DND-41 (cell line): ENCODE measurements at regions not wholly inside any gene's neighbourhood (a gene's known extent, or its start where the extent isn't known, plus 50 kb on each side); places are given as distances from the start of the nearest gene placed in this dataset.

Source experiments
- ATAC-seq: fragments of 200-7000 bp; cut with Tn5 transposase; 3 replicates; pipeline ENCODE4 v1.9.1; 2021; ENCODE audit warnings: low read depth; ENCODE audit not compliant: insufficient read depth
- DNase-seq: peaks from one replicate; pipeline ENCODE4 v3.0.0-alpha.2; 2020
- H2AFZ ChIP-seq: 2 replicates; pipeline ENCODE4 v1.6.0; 2012; ENCODE audit warnings: low read depth, low read length
- H3K27ac ChIP-seq: 2 replicates; pipeline ENCODE4 v1.5.1; 2012; ENCODE audit warnings: low read length, inconsistent platforms
- H3K27me3 ChIP-seq: fragments of 200-600 bp; sonication (generic); 2 replicates; pipeline ENCODE4 v1.6.0; 2012; ENCODE audit warnings: low read length, mild to moderate bottlenecking, inconsistent platforms; ENCODE audit not compliant: insufficient read depth, poor library complexity
- H3K36me3 ChIP-seq: 2 replicates; pipeline ENCODE4 v1.5.1; 2012; ENCODE audit warnings: low read length, inconsistent platforms; ENCODE audit not compliant: insufficient read depth
- H3K4me1 ChIP-seq: 2 replicates; pipeline ENCODE4 v1.5.1; 2012; ENCODE audit warnings: mild to moderate bottlenecking, low read length; ENCODE audit not compliant: insufficient read depth
- H3K4me2 ChIP-seq: 2 replicates; pipeline ENCODE4 v1.6.0; 2012; ENCODE audit warnings: mild to moderate bottlenecking, moderate library complexity, low read length, inconsistent platforms; ENCODE audit not compliant: insufficient read depth
- H3K4me3 ChIP-seq, 2 experiments: fragments of 200-600 bp in 1 of 2; shearing (Covaris generic) in 1 of 2; 2 replicates each; pipeline ENCODE4 v1.5.1; 2012 to 2016; ENCODE audit warnings: inconsistent platforms in 2 of 2, low read length in 2 of 2, mild to moderate bottlenecking in 2 of 2, low read depth in 1 of 2, moderate library complexity in 1 of 2
- H3K79me2 ChIP-seq: 2 replicates; pipeline ENCODE4 v1.6.0; 2012; ENCODE audit warnings: low read length, inconsistent platforms; ENCODE audit not compliant: insufficient read depth
- H3K9ac ChIP-seq: 2 replicates; pipeline ENCODE4 v1.6.0; 2012; ENCODE audit warnings: low read depth, mild to moderate bottlenecking, inconsistent platforms, low read length, moderate library complexity
- H3K9me3 ChIP-seq: 2 replicates; pipeline ENCODE4 v1.5.1; 2012; ENCODE audit warnings: low read length, moderate library complexity, mild to moderate bottlenecking, inconsistent platforms; ENCODE audit not compliant: insufficient read depth, severe bottlenecking
- H4K20me1 ChIP-seq: 2 replicates; pipeline ENCODE4 v1.6.0; 2012; ENCODE audit warnings: low read length; ENCODE audit not compliant: insufficient read depth
- CTCF ChIP-seq: IDR thresholded peaks from 2 replicates; pipeline ENCODE4 v1.5.1; 2012; ENCODE audit warnings: borderline replicate concordance, low read length, moderate library complexity, mild to moderate bottlenecking; ENCODE audit not compliant: poor library complexity, severe bottlenecking; ENCODE audit errors: extremely low read depth
- EZH2 ChIP-seq: IDR thresholded peaks from 3 replicates; pipeline ENCODE4 v1.6.1; 2012; ENCODE audit warnings: borderline replicate concordance, low read depth, mild to moderate bottlenecking, moderate library complexity, low read length, inconsistent platforms; ENCODE audit not compliant: severe bottlenecking

- TF ChIP-seq EZH2 (no peak), CTCF (no peak)
- no peak for DNase-seq
Measured at GRCh38 chr13:64758521-64759244, 2471.5 kb downstream of the PCDH9 start.

GRCh38 chr13:64756621-64757020, 2473.5 kb downstream of the PCDH9 start:
- TF ChIP-seq EZH2, result no peak
- TF ChIP-seq CTCF, result no peak
- H3K27ac ChIP-seq, result no peak overlapping the region
- H3K9me3 ChIP-seq, result no peaks in the 10 kb centered on the region
- no peak overlapping the region for H3K4me2 ChIP-seq
- H3K79me2 ChIP-seq, result no peaks in the 10 kb centered on the region
- H3K4me1 ChIP-seq, result no peaks in the 10 kb centered on the region
- no peaks in the 10 kb centered on the region for H3K36me3 ChIP-seq
- ATAC-seq (no peak), DNase-seq (no peak)
- H2AFZ ChIP-seq, result no peak overlapping the region
- no peaks in the 10 kb centered on the region for H3K27me3 ChIP-seq
- no peak overlapping the region for H3K4me3 ChIP-seq
- H4K20me1 ChIP-seq, result no peaks in the 10 kb centered on the region
- no peak overlapping the region for H3K9ac ChIP-seq

More at GRCh38 chr13:64758521-64759244, 2471.5 kb downstream of the PCDH9 start:
- Histone ChIP-seq H3K9ac (no peak overlapping the region), H4K20me1 (no peaks in the 10 kb centered on the region), H3K9me3 (no peaks in the 10 kb centered on the region), H3K27ac (no peak overlapping the region), H3K79me2 (no peaks in the 10 kb centered on the region), H3K4me1 (no peaks in the 10 kb centered on the region), H3K36me3 (no peaks in the 10 kb centered on the region), H2AFZ (no peak overlapping the region), H3K4me3 (no peak overlapping the region), H3K4me2 (no peak overlapping the region), H3K27me3 (no peaks in the 10 kb centered on the region)
- ATAC-seq, result no peak

- Histone ChIP-seq H3K36me3 (no peaks in the 10 kb centered on the region), H2AFZ (no peak overlapping the region), H4K20me1 (no peaks in the 10 kb centered on the region), H3K27ac (no peak overlapping the region), H3K9ac (no peak overlapping the region), H3K79me2 (no peaks in the 10 kb centered on the region), H3K4me2 (no peak overlapping the region), H3K4me1 (no peaks in the 10 kb centered on the region), H3K4me3 (no peak overlapping the region), H3K9me3 (no peaks in the 10 kb centered on the region), H3K27me3 (no peaks in the 10 kb centered on the region)
- DNase-seq (no peak), ATAC-seq (no peak)
- TF ChIP-seq EZH2 (no peak), CTCF (no peak)
Measured at GRCh38 chr13:64755961-64756360, 2474.2 kb downstream of the PCDH9 start.
